H9 (cell line): ENCODE measurements at regions not wholly inside any gene's neighbourhood (a gene's known extent, or its start where the extent isn't known, plus 50 kb on each side); places are given as distances from the start of the nearest gene placed in this dataset.

Experiments used
- DNase-seq: peaks from one replicate; pipeline ENCODE4 v3.0.0-alpha.2; 2017
- H2AFZ ChIP-seq: one replicate; pipeline ENCODE4 v1.6.1; 2013; ENCODE audit warnings: mild to moderate bottlenecking, low read length, control low read depth, moderate library complexity
- H2AK5ac ChIP-seq: 2 replicates; pipeline ENCODE4 v1.6.1; 2013; ENCODE audit warnings: low read length, control low read depth, mixed read lengths; ENCODE audit not compliant: insufficient read length
- H2BK120ac ChIP-seq: one replicate; pipeline ENCODE4 v1.6.1; 2013; ENCODE audit warnings: low read depth, mild to moderate bottlenecking, low read length, control low read depth, inconsistent platforms; ENCODE audit not compliant: poor library complexity, severe bottlenecking
- H2BK12ac ChIP-seq: 2 replicates; pipeline ENCODE4 v1.6.1; 2013; ENCODE audit warnings: low read length, control low read depth, mixed read lengths, low read depth; ENCODE audit not compliant: insufficient read length
- H2BK15ac ChIP-seq: 2 replicates; pipeline ENCODE4 v1.6.1; 2013; ENCODE audit warnings: low read depth, low read length, control low read depth
- H2BK20ac ChIP-seq: one replicate; pipeline ENCODE4 v1.6.1; 2013; ENCODE audit warnings: low read depth, mild to moderate bottlenecking, low read length, control low read depth, inconsistent platforms; ENCODE audit not compliant: poor library complexity, severe bottlenecking
- H2BK5ac ChIP-seq: 2 replicates; pipeline ENCODE4 v1.6.1; 2013; ENCODE audit warnings: low read length, control low read depth, mixed read lengths; ENCODE audit not compliant: insufficient read length
- H3K14ac ChIP-seq: 2 replicates; pipeline ENCODE4 v1.6.1; 2013; ENCODE audit warnings: low read length, control low read depth; ENCODE audit not compliant: insufficient read depth
- H3K18ac ChIP-seq: 2 replicates; pipeline ENCODE4 v1.6.1; 2013; ENCODE audit warnings: low read depth, mild to moderate bottlenecking, mixed read lengths, low read length, control low read depth; ENCODE audit not compliant: insufficient read length
- H3K23ac ChIP-seq: 2 replicates; pipeline ENCODE4 v1.6.1; 2013; ENCODE audit warnings: low read length, control low read depth, mixed read lengths, low read depth; ENCODE audit not compliant: insufficient read length
- H3K23me2 ChIP-seq: 2 replicates; pipeline ENCODE4 v1.6.1; 2013; ENCODE audit warnings: low read depth, mild to moderate bottlenecking, mixed read lengths, low read length, control low read depth; ENCODE audit not compliant: insufficient read length, poor library complexity, severe bottlenecking
- H3K27ac ChIP-seq: 2 replicates; pipeline ENCODE4 v1.5.1; 2013; ENCODE audit warnings: low read length, control low read depth, mixed read lengths, low read depth; ENCODE audit not compliant: insufficient read length
- H3K27me3 ChIP-seq: 2 replicates; pipeline ENCODE4 v1.6.1; 2013; ENCODE audit warnings: low read length, control low read depth, inconsistent platforms; ENCODE audit not compliant: insufficient read depth
- H3K4ac ChIP-seq: 2 replicates; pipeline ENCODE4 v1.6.1; 2013; ENCODE audit warnings: low read depth, mild to moderate bottlenecking, control low read depth, inconsistent platforms, low read length, moderate library complexity
- H3K4me1 ChIP-seq: 2 replicates; pipeline ENCODE4 v1.6.1; 2013; ENCODE audit warnings: low read length, control low read depth, inconsistent platforms; ENCODE audit not compliant: insufficient read depth
- H3K4me2 ChIP-seq: 2 replicates; pipeline ENCODE4 v1.6.1; 2013; ENCODE audit warnings: low read length, control low read depth, mixed read lengths; ENCODE audit not compliant: insufficient read length, insufficient read depth
- H3K56ac ChIP-seq: 2 replicates; pipeline ENCODE4 v1.6.1; 2013; ENCODE audit warnings: low read depth, mild to moderate bottlenecking, mixed read lengths, low read length, control low read depth; ENCODE audit not compliant: insufficient read length
- H3K79me1 ChIP-seq: 2 replicates; pipeline ENCODE4 v1.6.1; 2013; ENCODE audit warnings: low read depth, mild to moderate bottlenecking, moderate library complexity, low read length, control low read depth, inconsistent platforms; ENCODE audit not compliant: insufficient read depth, poor library complexity, severe bottlenecking
- H3K79me2 ChIP-seq: 2 replicates; pipeline ENCODE4 v1.6.1; 2013; ENCODE audit warnings: low read length, control low read depth, inconsistent platforms; ENCODE audit not compliant: insufficient read depth
- H3K9ac ChIP-seq: 2 replicates; pipeline ENCODE4 v1.6.1; 2013; ENCODE audit warnings: low read length, control low read depth, mixed read lengths; ENCODE audit not compliant: insufficient read length; ENCODE audit errors: extremely low read depth
- H3K9me3 ChIP-seq: one replicate; pipeline ENCODE4 v1.6.1; 2013; ENCODE audit warnings: low read depth, low read length, inconsistent platforms; ENCODE audit not compliant: control insufficient read depth
- H3T11ph ChIP-seq: one replicate; pipeline ENCODE4 v1.6.1; 2013; ENCODE audit warnings: mild to moderate bottlenecking, low read length, control low read depth, inconsistent platforms
- H4K20me1 ChIP-seq: one replicate; pipeline ENCODE4 v1.6.1; 2013; ENCODE audit not compliant: control insufficient read depth, insufficient read length, insufficient read depth
- H4K5ac ChIP-seq: 2 replicates; pipeline ENCODE4 v1.6.1; 2013; ENCODE audit warnings: low read depth, mild to moderate bottlenecking, mixed read lengths, low read length, control low read depth; ENCODE audit not compliant: insufficient read length
- H4K8ac ChIP-seq: replicated peaks from 2 replicates; pipeline ENCODE4 v1.6.1; 2013; ENCODE audit warnings: low read length, control low read depth, mixed read lengths, low read depth; ENCODE audit not compliant: insufficient read length
- H4K91ac ChIP-seq: 2 replicates; pipeline ENCODE4 v1.6.1; 2013; ENCODE audit warnings: low read depth, mild to moderate bottlenecking, moderate library complexity, mixed read lengths, low read length, control low read depth; ENCODE audit not compliant: insufficient read length
- H3K27ac Mint-ChIP-seq, 3 experiments: 2 replicates in 2 of 3; 3 replicates in 1 of 3; pipeline ENCODE4 v1.8.0; 2020 to 2021; ENCODE audit warnings: mixed read lengths in 3 of 3, mild to moderate bottlenecking in 1 of 3, moderate library complexity in 1 of 3
- H3K27me3 Mint-ChIP-seq: 2 replicates; pipeline ENCODE4 v1.8.0; 2021; ENCODE audit warnings: low read depth, mild to moderate bottlenecking, moderate library complexity, mixed read lengths
- H3K36me3 Mint-ChIP-seq, 3 experiments: 2 replicates in 2 of 3; 3 replicates in 1 of 3; pipeline ENCODE4 v1.8.0; 2020 to 2021; ENCODE audit warnings: low read depth in 3 of 3, mixed read lengths in 3 of 3; ENCODE audit not compliant: insufficient read depth in 1 of 3
- H3K4me1 Mint-ChIP-seq, 2 experiments: 2 replicates each; pipeline ENCODE4 v1.8.0; 2020; ENCODE audit warnings: mixed read lengths in 2 of 2
- H3K4me3 Mint-ChIP-seq, 2 experiments: 2 replicates in 1 of 2; 3 replicates in 1 of 2; pipeline ENCODE4 v1.8.0; 2020 to 2021; ENCODE audit warnings: mild to moderate bottlenecking in 2 of 2, mixed read lengths in 2 of 2, moderate library complexity in 1 of 2
- H3K9me3 Mint-ChIP-seq, 2 experiments: 2 replicates in 1 of 2; 3 replicates in 1 of 2; pipeline ENCODE4 v1.8.0; 2020; ENCODE audit warnings: mild to moderate bottlenecking in 2 of 2, mixed read lengths in 2 of 2, moderate library complexity in 1 of 2
- CTCF ChIP-seq: fragments of 200-600 bp; sonication (generic); conservative IDR thresholded peaks from 3 replicates; pipeline ENCODE4 v1.8.0; 2021; ENCODE audit warnings: antibody characterized with exemption, mild to moderate bottlenecking
- WGBS: extraction: QIAGEN DNeasy Blood & Tissue Kit; methylation state at CpG from one replicate; pipeline ENCODE4 v1.1.7; 2013; ENCODE audit warnings: missing lambda C conversion rate, low lambda C conversion rate, mixed read lengths; ENCODE audit not compliant: insufficient read length; ENCODE audit errors: extremely low coverage; 5-methylcytosine and 5-hydroxymethylcytosine counted together

GRCh38 chr14:42848652-42849051 lies 1242.0 kb downstream of the LRFN5 start:
- Histone ChIP-seq H3T11ph (no peak overlapping the region), H3K4ac (no peak overlapping the region), H3K79me2 (no peaks in the 10 kb centered on the region), H3K14ac (no peak overlapping the region), H4K8ac (no peak overlapping the region), H3K27ac (no peak overlapping the region), H4K91ac (no peak overlapping the region), H3K23me2 (no peaks in the 10 kb centered on the region), H2AFZ (no peak overlapping the region), H4K5ac (no peak overlapping the region), H2AK5ac (no peak overlapping the region), H3K9ac (no peak overlapping the region), H2BK5ac (no peak overlapping the region), H3K4me2 (no peak overlapping the region), H2BK12ac (no peak overlapping the region), H3K27me3 (no peaks in the 10 kb centered on the region), H3K23ac (no peak overlapping the region), H3K4me1 (no peaks in the 10 kb centered on the region), H3K79me1 (no peaks in the 10 kb centered on the region), H3K56ac (no peak overlapping the region), H3K9me3 (no peaks in the 10 kb centered on the region), H2BK15ac (no peak overlapping the region), H2BK120ac (no peak overlapping the region), H4K20me1 (no peaks in the 10 kb centered on the region), H3K18ac (no peak overlapping the region), H2BK20ac (no peak overlapping the region)
- no peak for TF ChIP-seq CTCF
- H3K4me1 Mint-ChIP-seq = no peaks in the 10 kb centered on the region
- H3K36me3 Mint-ChIP-seq = peaks cover 0 to 4% (median 0%) of the 10 kb centered on the region in 3 experiments; a peak in 1 of 7 replicates
- no peaks in the 10 kb centered on the region for H3K27me3 Mint-ChIP-seq
- no peak overlapping the region for H3K4me3 Mint-ChIP-seq
- H3K27ac Mint-ChIP-seq = no peak overlapping the region
- H3K9me3 Mint-ChIP-seq = peaks cover 2 to 5% of the 10 kb centered on the region in 2 experiments; a peak in 3 of 5 replicates
- WGBS = no CpG with 5 or more reads among the region's 1 CpG
- no peak for DNase-seq
